Spleen (tissue), 11 donors: ENCODE measurements at regions not wholly inside any gene's neighbourhood (a gene's known extent, or its start where the extent isn't known, plus 50 kb on each side); places are given as distances from the start of the nearest gene placed in this dataset.

Source experiments
- DNase-seq: peaks from one replicate; pipeline ENCODE4 v3.0.0-alpha.2; 2020
- H3K27ac ChIP-seq, 8 donors: fragments of 200-600 bp; sonication (generic) in 7 of 8; 1 replicate in 4 of 8; 2 replicates in 4 of 8; pipeline versions ENCODE4 v1.5.0 to v1.8.0; 2016 to 2021; ENCODE audit warnings: inconsistent platforms in 4 of 8, mild to moderate bottlenecking in 4 of 8, moderate library complexity in 1 of 8
- H3K27me3 ChIP-seq, 7 donors: fragments of 200-600 bp; sonication (generic) in 6 of 7; replicated peaks in 1 of 7; 1 replicate in 4 of 7; 2 replicates in 3 of 7; pipeline versions ENCODE4 v1.5.0 to v1.8.0; 2016 to 2021; ENCODE audit warnings: inconsistent platforms in 3 of 7, mild to moderate bottlenecking in 1 of 7
- H3K36me3 ChIP-seq, 6 donors: fragments of 200-600 bp; sonication (generic) in 5 of 6; 1 replicate in 4 of 6; 2 replicates in 2 of 6; pipeline versions ENCODE4 v1.5.0 to v1.8.0; 2016 to 2021; ENCODE audit warnings: inconsistent platforms in 2 of 6
- H3K4me1 ChIP-seq, 6 donors: fragments of 200-600 bp; sonication (generic) in 5 of 6; 1 replicate in 3 of 6; 2 replicates in 3 of 6; pipeline versions ENCODE4 v1.5.0 to v1.8.0; 2016 to 2021; ENCODE audit warnings: inconsistent platforms in 3 of 6
- H3K4me3 ChIP-seq, 8 donors: fragments of 200-600 bp; sonication (generic) in 7 of 8; 1 replicate in 4 of 8; 2 replicates in 4 of 8; pipeline versions ENCODE4 v1.5.0 to v1.8.0; 2016 to 2021; ENCODE audit warnings: inconsistent platforms in 4 of 8, mild to moderate bottlenecking in 4 of 8, moderate library complexity in 2 of 8
- H3K9me3 ChIP-seq, 8 donors: fragments of 200-600 bp; sonication (generic) in 7 of 8; 1 replicate in 4 of 8; 2 replicates in 4 of 8; pipeline versions ENCODE4 v1.5.0 to v1.8.0; 2016 to 2021; ENCODE audit warnings: inconsistent platforms in 4 of 8
- CTCF ChIP-seq, 11 experiments: fragments of 200-600 bp in 7 of 11; fragments of 450-650 bp in 4 of 11; sonication (generic) in 4 of 11; IDR thresholded peaks in 8 of 11; conservative IDR thresholded peaks in 3 of 11; 1 replicate in 7 of 11; 2 replicates in 4 of 11; pipeline versions ENCODE4 v1.4.0 to v1.8.0; 2016 to 2021; ENCODE audit warnings: antibody characterized with exemption in 11 of 11, inconsistent platforms in 4 of 11, mild to moderate bottlenecking in 1 of 11
- POLR2A ChIP-seq, 3 donors: fragments of 450-650 bp; IDR thresholded peaks; one replicate each; pipeline ENCODE4 v1.5.1; 2017; ENCODE audit warnings: antibody characterized with exemption in 3 of 3, mild to moderate bottlenecking in 1 of 3
- POLR2AphosphoS5 ChIP-seq, 3 donors: sonication (generic); formaldehyde crosslinking; IDR thresholded peaks; one replicate each; pipeline ENCODE4 v1.5.1; 2017; ENCODE audit warnings: antibody characterized with exemption in 3 of 3
- WGBS, 5 donors: extraction: QIAGEN DNeasy Blood & Tissue Kit in 3 of 5; methylation state at CpG; one replicate each; pipeline versions ENCODE4 v1.1.5 to v1.1.7; 2013 to 2018; 5-methylcytosine and 5-hydroxymethylcytosine counted together
- intact Hi-C: fragments of 100-400 bp; cut with DNase I; formaldehyde crosslinking; loops from one replicate; pipeline ENCODE4 v1.15.0; 2023; ENCODE audit warnings: low total_unique reads
- donor health status: healthy with polysubstance abuse.
- donor health status: DM: no; HTN: no; CAD: no; lungs with moderate emphysema.
- donor health status: DM: no; HTN: no; CAD: no.
- donor health status: Bipolar disorder and iron deficiency.
- donor health status: healthy.
- donor health status: DM: no; HTN: no; CAD: no.
- donor health status: DM: yes; HTN: yes; CAD: no.

GRCh38 chr16:66120656-66121055 is 245.8 kb upstream of the CDH5 start:
- WGBS, 5 donors, result 66 to 90% (median 87%) methylated on average over 3 of the region's 3 CpGs
- H3K36me3 ChIP-seq, result no peaks in the 10 kb centered on the region

GRCh38 chr16:66116163-66117002 is 250.1 kb upstream of the CDH5 start:
- intact Hi-C loops, result no loop called here
- H3K9me3 ChIP-seq, result no peaks in the 10 kb centered on the region
- no peak overlapping the region for H3K27ac ChIP-seq
- no peak overlapping the region for H3K4me3 ChIP-seq
- H3K4me1 ChIP-seq, result no peaks in the 10 kb centered on the region
- no peak for DNase-seq
- TF ChIP-seq POLR2A (IDR thresholded peaks at IDR 0.05) (no peak), POLR2AphosphoS5 (IDR thresholded peaks at IDR 0.05) (no peak), CTCF (IDR thresholded peaks at IDR 0.05 in 8 of 11, conservative IDR thresholded peaks at IDR 0.05 in 3 of 11) (no peak)
- no peaks in the 10 kb centered on the region for H3K36me3 ChIP-seq
- WGBS, 5 donors, result 80 to 100% (median 97%) methylated on average over 4 of the region's 4 CpGs
- no peaks in the 10 kb centered on the region for H3K27me3 ChIP-seq

More at GRCh38 chr16:66120656-66121055, 245.8 kb upstream of the CDH5 start:
- Histone ChIP-seq H3K4me1 (no peaks in the 10 kb centered on the region), H3K9me3 (no peaks in the 10 kb centered on the region), H3K27me3 (peaks cover 0 to 12% (median 0%) of the 10 kb centered on the region in 7 donors), H3K4me3 (no peak overlapping the region), H3K27ac (no peak overlapping the region)
- TF ChIP-seq CTCF (IDR thresholded peaks at IDR 0.05 in 8 of 11, conservative IDR thresholded peaks at IDR 0.05 in 3 of 11) (no peak), POLR2AphosphoS5 (IDR thresholded peaks at IDR 0.05) (no peak), POLR2A (IDR thresholded peaks at IDR 0.05) (no peak)
- intact Hi-C loops, result no loop called here
- no peak for DNase-seq

GRCh38 chr16:66115373-66115772 is 251.1 kb upstream of the CDH5 start:
- H3K27ac ChIP-seq, result no peak overlapping the region
- H3K4me1 ChIP-seq, result no peaks in the 10 kb centered on the region
- no peaks in the 10 kb centered on the region for H3K9me3 ChIP-seq
- no peaks in the 10 kb centered on the region for H3K27me3 ChIP-seq
- H3K4me3 ChIP-seq, result no peak overlapping the region
- DNase-seq, result no peak
- intact Hi-C loops, result no loop called here
- WGBS, 5 donors, result 66 to 84% (median 79%) methylated on average over 3 of the region's 3 CpGs
- TF ChIP-seq POLR2AphosphoS5 (IDR thresholded peaks at IDR 0.05) (no peak), POLR2A (IDR thresholded peaks at IDR 0.05) (no peak), CTCF (IDR thresholded peaks at IDR 0.05 in 8 of 11, conservative IDR thresholded peaks at IDR 0.05 in 3 of 11) (no peak)
- no peaks in the 10 kb centered on the region for H3K36me3 ChIP-seq

DNA sequence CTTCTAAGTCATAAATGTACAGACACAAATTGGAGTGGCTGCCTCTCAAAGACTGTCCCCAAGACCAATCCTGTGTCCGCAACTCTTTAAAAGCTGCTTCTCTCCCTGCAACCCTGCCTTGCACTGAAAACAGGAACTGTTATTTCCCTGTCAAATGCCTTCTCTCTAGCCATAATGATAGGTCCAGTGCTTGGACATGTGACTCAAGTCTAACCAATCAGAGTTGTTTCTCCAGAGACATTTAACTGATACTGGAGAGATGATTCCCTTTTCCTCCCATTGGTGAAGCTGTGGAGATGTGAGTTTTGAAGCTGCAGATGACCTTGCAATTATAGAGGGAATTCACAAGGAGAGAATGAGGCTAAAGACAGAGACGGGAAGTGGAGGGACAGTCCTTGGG is 253.3 kb upstream of the CDH5 start:
- Histone ChIP-seq H3K4me1 (no peaks in the 10 kb centered on the region), H3K4me3 (no peak overlapping the region), H3K36me3 (no peaks in the 10 kb centered on the region), H3K27me3 (no peaks in the 10 kb centered on the region), H3K9me3 (no peaks in the 10 kb centered on the region), H3K27ac (no peak overlapping the region)
- DNase-seq, result no peak
- TF ChIP-seq POLR2A (IDR thresholded peaks at IDR 0.05) (no peak), POLR2AphosphoS5 (IDR thresholded peaks at IDR 0.05) (no peak), CTCF (IDR thresholded peaks at IDR 0.05 in 8 of 11, conservative IDR thresholded peaks at IDR 0.05 in 3 of 11) (no peak)
- WGBS, 5 donors, result 92 to 99% (median 95%) methylated on average over 2 of the region's 2 CpGs
- intact Hi-C loops, result no loop called here
